GM18508 (cell line): ENCODE measurements at regions not wholly inside any gene's neighbourhood (a gene's known extent, or its start where the extent isn't known, plus 50 kb on each side); places are given as distances from the start of the nearest gene placed in this dataset.

Experiments used
- ATAC-seq: cut with Tn5 transposase; IDR thresholded peaks from one replicate; pipeline ENCODE4 v1.9.1; 2021; ENCODE audit warnings: moderate number of reproducible peaks; ENCODE audit not compliant: insufficient read depth, unreplicated experiment

GRCh38 chr1:75074831-75075395, 59.3 kb upstream of the LHX8 start:
- ATAC-seq: no peak

- no peak for ATAC-seq
These were observed 54.5 kb upstream of the LHX8 start for GRCh38 chr1:75079538-75080290.

GRCh38 chr1:75083223-75083622, 51.0 kb upstream of the LHX8 start:
- ATAC-seq: no peak

GRCh38 chr1:75083848-75084514, 50.2 kb upstream of the LHX8 start:
- ATAC-seq: no peak
